NCI-H146 treated with DMSO at 0.1 percent for 48 hours (cell line): ENCODE measurements at regions not wholly inside any gene's neighbourhood (a gene's known extent, or its start where the extent isn't known, plus 50 kb on each side); places are given as distances from the start of the nearest gene placed in this dataset.
"Not testable (repeated sequence)": the region's sequence is repeated elsewhere in the genome, so short reads cannot be mapped to it uniquely, and the experiment has no call there.

Experiments
- DNase-seq: peaks from one replicate; lab custom pipeline; 2025; ENCODE audit not compliant: unreplicated experiment; lab: John Stamatoyannopoulos, UW

- DNase-seq, result no peak
Measured at GRCh38 chr1:157460381-157460780, 91.9 kb downstream of the FCRL5 start.

GRCh38 chr1:157457279-157457678 is 95.0 kb downstream of the FCRL5 start:
- DNase-seq, result no peak

- no peak for DNase-seq
Measured at GRCh38 chr1:157455318-157455717, 97.0 kb downstream of the FCRL5 start.

- DNase-seq, result no peak
Measured at GRCh38 chr1:157450106-157450505, 102.2 kb downstream of the FCRL5 start.

- no peak for DNase-seq
Measured at GRCh38 chr1:157448636-157449035, 103.7 kb downstream of the FCRL5 start.

- not testable (repeated sequence) for DNase-seq
Measured at GRCh38 chr1:157446356-157446755, 106.0 kb downstream of the FCRL5 start.

GRCh38 chr1:157445616-157446140 is 106.6 kb downstream of the FCRL5 start:
- DNase-seq, result not testable (repeated sequence)

GRCh38 chr1:157442065-157442464 is 110.2 kb downstream of the FCRL5 start:
- DNase-seq, result no peak

- no peak for DNase-seq
Measured at GRCh38 chr1:157439302-157439954, 112.9 kb downstream of the FCRL5 start.

- DNase-seq, result no peak
Measured at GRCh38 chr1:157438613-157439012, 113.7 kb downstream of the FCRL5 start.

GRCh38 chr1:157438146-157438545 is 114.2 kb downstream of the FCRL5 start:
- no peak for DNase-seq

- no peak for DNase-seq
Measured at GRCh38 chr1:157437296-157437695, 115.0 kb downstream of the FCRL5 start.

GRCh38 chr1:157431751-157432150 is 120.6 kb downstream of the FCRL5 start:
- no peak for DNase-seq

- DNase-seq, result no peak
Measured at GRCh38 chr1:157429601-157430240, 122.6 kb downstream of the FCRL5 start.

GRCh38 chr1:157423764-157424163 is 128.6 kb downstream of the FCRL5 start:
- DNase-seq, result not testable (repeated sequence)

GRCh38 chr1:157419845-157420542 is 132.3 kb downstream of the FCRL5 start:
- DNase-seq, result no peak

GRCh38 chr1:157418659-157419058 is 133.7 kb downstream of the FCRL5 start:
- no peak for DNase-seq

GRCh38 chr1:157418231-157418630 is 134.1 kb downstream of the FCRL5 start:
- no peak for DNase-seq

- DNase-seq, result no peak
Measured at GRCh38 chr1:157415661-157416060, 136.7 kb downstream of the FCRL5 start.

GRCh38 chr1:157412308-157412707 is 140.0 kb downstream of the FCRL5 start:
- DNase-seq, result no peak

- no peak for DNase-seq
Measured at GRCh38 chr1:157411769-157412168, 140.5 kb downstream of the FCRL5 start.

- no peak for DNase-seq
Measured at GRCh38 chr1:157411064-157411463, 141.3 kb downstream of the FCRL5 start.
